Adrenal gland (tissue), 9 donors: ENCODE measurements at regions not wholly inside any gene's neighbourhood (a gene's known extent, or its start where the extent isn't known, plus 50 kb on each side); places are given as distances from the start of the nearest gene placed in this dataset.

ENCODE experiments used
- DNase-seq, 7 donors: peaks; one replicate each; pipeline ENCODE4 v3.0.0-alpha.2; 2019 to 2020
- H3K27ac ChIP-seq, 5 donors: fragments of 200-600 bp; sonication (generic) in 4 of 5; 1 replicate in 3 of 5; 2 replicates in 2 of 5; pipeline versions ENCODE4 v1.5.1 to v1.8.0; 2016 to 2020; ENCODE audit warnings: mild to moderate bottlenecking in 1 of 5
- H3K27me3 ChIP-seq: fragments of 200-600 bp; 2 replicates; pipeline ENCODE4 v1.8.0; 2021
- H3K36me3 ChIP-seq, 2 donors: fragments of 200-600 bp; replicated peaks in 1 of 2; 1 replicate in 1 of 2; 2 replicates in 1 of 2; pipeline versions ENCODE4 v1.5.1 to v1.8.0; 2018 to 2022
- H3K4me1 ChIP-seq, 2 donors: fragments of 200-600 bp; replicated peaks in 1 of 2; 1 replicate in 1 of 2; 2 replicates in 1 of 2; pipeline versions ENCODE4 v1.5.1 to v1.8.0; 2018 to 2021
- H3K4me3 ChIP-seq, 4 donors: fragments of 200-600 bp; sonication (generic) in 3 of 4; one replicate each; pipeline ENCODE4 v1.5.1; 2016 to 2018
- H3K9me3 ChIP-seq, 3 donors: fragments of 200-600 bp; sonication (generic) in 1 of 3; replicated peaks in 1 of 3; 1 replicate in 2 of 3; 2 replicates in 1 of 3; pipeline versions ENCODE4 v1.5.1 to v1.8.0; 2016 to 2021
- POLR2A ChIP-seq, 2 donors: fragments of 450-650 bp; IDR thresholded peaks; one replicate each; pipeline ENCODE4 v1.6.1; 2017; ENCODE audit warnings: antibody characterized with exemption in 2 of 2, mild to moderate bottlenecking in 2 of 2, moderate library complexity in 1 of 2
- WGBS, 4 donors: extraction: QIAGEN DNeasy Blood & Tissue Kit in 2 of 4; methylation state at CpG; one replicate each; pipeline versions ENCODE4 v1.1.5 to v1.1.7; 2013 to 2017; 5-methylcytosine and 5-hydroxymethylcytosine counted together
- intact Hi-C, 2 donors: fragments of 100-400 bp; cut with DNase I; formaldehyde crosslinking; loops; one replicate each; pipeline versions ENCODE4 v1.14.1 to v1.15.0; 2022 to 2023
- TF ChIP-seq, protein P1 (sequence below), 6 experiments: fragments of 450-650 bp in 4 of 6; fragments of 200-600 bp in 2 of 6; sonication (generic) in 1 of 6; IDR thresholded peaks; 1 replicate in 5 of 6; 2 replicates in 1 of 6; pipeline versions ENCODE4 v1.5.1 to v1.8.0; 2016 to 2021; ENCODE audit warnings: antibody characterized with exemption in 6 of 6, mild to moderate bottlenecking in 2 of 6, moderate library complexity in 1 of 6
- donor health status: healthy with polysubstance abuse.
- donor health status: Bipolar disorder and iron deficiency.
- donor health status: DM: yes; HTN: yes; CAD: no.
- donor health status: DM: no; HTN: no; CAD: no.
- donor health status: DM: no; HTN: no; CAD: no.

DNA sequence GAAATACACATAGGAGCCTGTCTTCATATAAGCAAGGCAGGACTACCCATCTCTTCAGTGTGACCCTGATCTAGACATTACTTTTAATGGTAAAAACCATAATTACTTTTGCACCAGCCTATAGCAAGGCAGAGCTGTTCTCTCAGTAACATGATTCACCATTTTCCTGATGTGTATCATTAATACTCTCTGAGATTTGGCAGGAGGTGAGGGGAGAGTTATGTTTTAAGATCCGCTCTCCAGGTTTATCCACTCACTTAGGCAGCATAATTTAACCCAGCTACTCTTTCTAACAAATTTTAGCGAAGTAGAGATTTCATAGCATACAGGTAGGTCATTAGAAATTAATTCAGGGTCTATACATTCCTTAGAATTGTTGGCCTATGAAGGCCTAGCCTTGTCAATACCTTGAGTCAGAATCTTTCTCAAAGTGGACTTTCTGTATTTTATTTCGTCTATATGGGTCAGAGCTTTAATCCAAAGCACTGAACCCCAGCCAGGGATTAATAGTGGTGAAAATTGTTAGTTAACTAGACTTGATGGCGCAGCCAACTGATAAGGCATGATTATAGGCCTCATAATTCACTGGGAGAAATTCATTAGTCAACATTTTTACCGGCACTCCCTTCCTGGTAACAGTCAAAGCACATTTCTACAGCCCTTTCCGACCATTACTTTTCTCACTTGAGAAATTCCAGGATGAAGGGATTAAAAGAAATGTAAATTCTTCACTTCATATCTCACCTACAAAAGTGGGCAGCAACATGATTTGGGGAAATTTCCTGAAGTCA is 955.1 kb downstream of the DIAPH3 start:
- Histone ChIP-seq H3K4me3 (no peak overlapping the region), H3K27ac (no peak overlapping the region), H3K9me3 (no peaks in the 10 kb centered on the region), H3K27me3 (no peaks in the 10 kb centered on the region), H3K4me1 (no peaks in the 10 kb centered on the region), H3K36me3 (no peaks in the 10 kb centered on the region)
- DNase-seq = no peak
- no peak for TF ChIP-seq POLR2A (IDR thresholded peaks at IDR 0.05)
- TF ChIP-seq, protein P1, sequence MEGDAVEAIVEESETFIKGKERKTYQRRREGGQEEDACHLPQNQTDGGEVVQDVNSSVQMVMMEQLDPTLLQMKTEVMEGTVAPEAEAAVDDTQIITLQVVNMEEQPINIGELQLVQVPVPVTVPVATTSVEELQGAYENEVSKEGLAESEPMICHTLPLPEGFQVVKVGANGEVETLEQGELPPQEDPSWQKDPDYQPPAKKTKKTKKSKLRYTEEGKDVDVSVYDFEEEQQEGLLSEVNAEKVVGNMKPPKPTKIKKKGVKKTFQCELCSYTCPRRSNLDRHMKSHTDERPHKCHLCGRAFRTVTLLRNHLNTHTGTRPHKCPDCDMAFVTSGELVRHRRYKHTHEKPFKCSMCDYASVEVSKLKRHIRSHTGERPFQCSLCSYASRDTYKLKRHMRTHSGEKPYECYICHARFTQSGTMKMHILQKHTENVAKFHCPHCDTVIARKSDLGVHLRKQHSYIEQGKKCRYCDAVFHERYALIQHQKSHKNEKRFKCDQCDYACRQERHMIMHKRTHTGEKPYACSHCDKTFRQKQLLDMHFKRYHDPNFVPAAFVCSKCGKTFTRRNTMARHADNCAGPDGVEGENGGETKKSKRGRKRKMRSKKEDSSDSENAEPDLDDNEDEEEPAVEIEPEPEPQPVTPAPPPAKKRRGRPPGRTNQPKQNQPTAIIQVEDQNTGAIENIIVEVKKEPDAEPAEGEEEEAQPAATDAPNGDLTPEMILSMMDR (IDR thresholded peaks at IDR 0.05) = no peak
- 73 to 84% (median 76%) methylated on average over 6 of the region's 6 CpGs for WGBS, 4 donors
- intact Hi-C loops = no loop called here

DNA sequence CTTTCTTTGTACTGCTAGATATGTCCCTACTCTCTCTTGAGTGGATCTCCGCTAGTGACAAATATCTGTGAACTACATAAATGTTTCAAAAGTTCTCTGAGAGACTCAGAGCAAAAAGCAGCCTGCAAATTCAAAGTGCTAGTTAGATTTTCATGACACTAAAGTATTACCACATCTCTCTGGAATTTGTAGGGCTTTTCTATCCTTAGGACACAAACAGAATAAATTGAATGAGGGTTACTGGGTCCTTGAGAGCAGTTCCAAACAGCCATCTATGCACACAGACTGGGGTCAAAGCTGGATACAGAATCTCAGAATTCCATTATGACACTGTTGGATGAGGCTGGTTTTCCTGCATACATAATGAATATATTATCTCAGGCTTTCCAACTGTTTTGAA is 953.2 kb downstream of the DIAPH3 start:
- Histone ChIP-seq H3K27me3 (no peaks in the 10 kb centered on the region), H3K4me1 (no peaks in the 10 kb centered on the region), H3K27ac (no peak overlapping the region), H3K4me3 (no peak overlapping the region), H3K9me3 (no peaks in the 10 kb centered on the region), H3K36me3 (no peaks in the 10 kb centered on the region)
- WGBS, 4 donors = 78 to 82% (median 78%) methylated on average over 1 of the region's 1 CpG
- intact Hi-C loops = no loop called here
- TF ChIP-seq POLR2A (IDR thresholded peaks at IDR 0.05) = no peak
- TF ChIP-seq, protein P1 (IDR thresholded peaks at IDR 0.05) = no peak
- DNase-seq = no peak

DNA sequence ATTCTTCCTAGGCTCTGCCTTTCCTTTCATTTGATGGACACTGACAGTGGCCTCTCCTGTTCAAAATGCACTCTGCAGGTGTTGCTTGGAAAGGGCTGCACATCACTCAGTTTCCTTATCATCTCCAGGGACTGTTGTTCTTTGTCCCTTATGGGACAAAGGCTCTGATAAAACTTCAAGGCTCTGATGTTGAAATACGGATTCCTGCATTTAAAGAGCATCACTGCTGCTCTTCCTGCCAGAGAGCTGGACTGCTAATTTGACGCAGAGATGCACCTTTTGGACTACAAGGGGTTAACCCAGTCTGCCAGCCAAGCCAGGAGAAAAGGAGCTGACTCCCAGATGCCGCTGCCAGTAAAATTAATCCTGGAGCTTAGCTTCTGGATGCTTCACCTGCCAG is 952.1 kb downstream of the DIAPH3 start:
- WGBS, 4 donors = 72 to 79% (median 76%) methylated on average over 3 of the region's 3 CpGs
- H3K4me3 ChIP-seq = no peak overlapping the region
- H3K36me3 ChIP-seq = no peaks in the 10 kb centered on the region
- H3K9me3 ChIP-seq = no peaks in the 10 kb centered on the region
- H3K27ac ChIP-seq = no peak overlapping the region
- no peak for DNase-seq
- no peak for TF ChIP-seq POLR2A (IDR thresholded peaks at IDR 0.05)
- TF ChIP-seq, protein P1 (IDR thresholded peaks at IDR 0.05) = no peak
- intact Hi-C loops = no loop called here
- no peaks in the 10 kb centered on the region for H3K4me1 ChIP-seq
- no peaks in the 10 kb centered on the region for H3K27me3 ChIP-seq

DNA sequence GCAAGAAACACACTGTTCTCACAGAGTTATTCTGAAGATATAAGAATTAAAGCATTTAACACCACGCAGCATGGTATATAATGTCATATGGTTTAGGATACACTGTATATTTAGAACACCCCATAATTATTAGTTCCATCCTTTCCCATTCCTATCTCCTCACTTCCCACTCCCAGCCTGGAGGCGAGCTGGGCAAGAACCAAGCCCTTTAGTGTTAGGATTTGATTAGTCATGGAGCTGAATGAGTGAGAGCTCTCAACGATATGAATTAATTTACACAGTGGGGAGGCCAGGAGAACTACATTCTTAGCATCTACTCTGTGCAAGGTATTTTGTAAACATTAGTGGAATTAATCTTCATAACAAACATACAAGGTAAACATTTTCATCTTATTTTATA is 934.3 kb downstream of the DIAPH3 start:
- Histone ChIP-seq H3K4me1 (no peaks in the 10 kb centered on the region), H3K27me3 (no peaks in the 10 kb centered on the region), H3K9me3 (no peaks in the 10 kb centered on the region), H3K36me3 (no peaks in the 10 kb centered on the region), H3K27ac (no peak overlapping the region), H3K4me3 (no peak overlapping the region)
- no peak for DNase-seq
- 77 to 93% (median 84%) methylated on average over 3 of the region's 3 CpGs for WGBS, 4 donors
- intact Hi-C loops = no loop called here
- TF ChIP-seq, protein P1 (IDR thresholded peaks at IDR 0.05) = no peak
- no peak for TF ChIP-seq POLR2A (IDR thresholded peaks at IDR 0.05)
